Activated CD4-positive, alpha-beta T cell treated with anti-CD3 and anti-CD28 coated beads for 24 hours (primary cell): ENCODE measurements at regions not wholly inside any gene's neighbourhood (a gene's known extent, or its start where the extent isn't known, plus 50 kb on each side); places are given as distances from the start of the nearest gene placed in this dataset.
"Not testable (repeated sequence)": the region's sequence is repeated elsewhere in the genome, so short reads cannot be mapped to it uniquely, and the experiment has no call there.

ENCODE experiments used
- DNase-seq, 2 donors: peaks; one replicate each; pipeline ENCODE4 v3.0.0-alpha.2; 2020; ENCODE audit warnings: low read depth in 2 of 2

DNA sequence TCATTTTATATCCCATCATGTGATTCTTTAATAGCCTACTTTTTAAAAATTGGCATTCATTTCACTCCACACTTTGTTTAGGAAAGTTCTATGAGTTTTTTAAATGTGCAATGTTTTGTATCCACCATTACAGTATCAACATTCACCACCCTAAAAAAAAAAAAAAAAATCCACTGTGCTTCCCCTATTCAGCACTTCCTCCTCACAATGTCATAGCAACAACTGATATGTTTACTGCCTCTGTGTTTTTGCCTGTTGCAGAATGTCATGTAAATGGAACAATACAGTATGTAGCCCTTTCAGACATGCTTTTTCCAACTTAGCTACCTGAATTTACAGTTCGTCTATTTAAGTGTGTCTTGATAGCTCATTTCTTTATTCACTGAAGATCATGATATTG is 754.2 kb downstream of the FAM181B start:
- no peak for DNase-seq

GRCh38 chr11:81975261-81975900 is 758.3 kb downstream of the FAM181B start:
- no peak for DNase-seq

DNA sequence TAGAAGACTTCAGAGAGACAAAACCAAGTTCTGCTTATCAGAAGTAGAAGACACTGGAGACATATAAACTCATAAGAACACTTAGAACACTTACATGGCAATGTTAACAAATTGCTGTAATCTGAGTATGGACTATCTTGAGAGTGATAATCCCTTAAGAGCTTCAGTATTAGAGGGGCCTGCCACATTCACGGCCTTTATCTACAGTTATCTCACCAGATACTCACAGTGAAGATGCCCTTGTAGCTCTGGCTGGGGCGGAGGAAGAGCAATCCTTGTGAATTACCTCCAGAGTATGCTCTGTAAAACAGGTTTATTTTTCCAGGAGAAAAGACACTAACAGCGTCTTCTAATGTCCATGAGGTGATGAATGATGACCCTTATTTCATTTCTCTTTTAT is 762.8 kb downstream of the FAM181B start:
- no peak for DNase-seq

DNA sequence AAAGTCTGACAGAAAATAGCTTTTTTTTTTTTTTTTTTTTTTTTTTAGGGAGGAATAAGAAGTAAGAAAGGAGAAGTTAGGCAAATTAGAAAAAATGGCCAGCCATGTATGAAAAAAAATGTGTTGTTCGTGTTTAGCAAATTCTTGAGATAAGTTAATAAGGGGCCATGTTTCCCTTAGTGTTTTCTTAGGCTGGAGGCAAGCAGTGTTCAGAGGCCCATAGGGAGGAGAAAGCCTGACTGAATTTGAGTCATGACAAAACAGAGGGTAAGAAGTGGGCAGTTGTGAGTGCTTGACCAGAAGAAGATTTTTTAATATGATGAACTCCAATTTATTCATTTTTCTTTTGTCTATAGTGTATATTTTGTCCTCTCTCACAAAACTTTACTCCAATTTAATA is 766.4 kb downstream of the FAM181B start:
- DNase-seq = no peak

GRCh38 chr11:81966340-81966739 is 767.3 kb downstream of the FAM181B start:
- no peak for DNase-seq

DNA sequence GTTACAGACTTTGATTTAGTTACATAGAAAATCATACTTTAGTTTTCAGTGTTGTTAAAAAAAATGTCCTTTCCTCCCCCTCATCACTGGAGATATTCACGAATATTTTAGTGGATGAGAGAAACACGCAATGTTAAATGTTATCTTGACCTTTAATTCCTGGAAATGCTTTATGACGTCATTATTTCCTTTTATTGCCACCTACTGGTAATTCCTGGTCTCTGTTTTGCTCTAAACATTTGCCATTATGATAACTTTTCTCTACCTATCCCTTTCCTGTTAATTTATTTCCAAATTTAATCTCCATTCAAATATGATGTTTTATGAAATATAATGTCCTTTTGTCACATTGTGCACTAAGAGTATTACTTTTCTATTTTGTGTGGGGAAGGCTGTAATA is 770.6 kb downstream of the FAM181B start:
- DNase-seq = no peak

- no peak for DNase-seq
Observed at GRCh38 chr11:81960443-81960842, 773.2 kb downstream of the FAM181B start.

DNA sequence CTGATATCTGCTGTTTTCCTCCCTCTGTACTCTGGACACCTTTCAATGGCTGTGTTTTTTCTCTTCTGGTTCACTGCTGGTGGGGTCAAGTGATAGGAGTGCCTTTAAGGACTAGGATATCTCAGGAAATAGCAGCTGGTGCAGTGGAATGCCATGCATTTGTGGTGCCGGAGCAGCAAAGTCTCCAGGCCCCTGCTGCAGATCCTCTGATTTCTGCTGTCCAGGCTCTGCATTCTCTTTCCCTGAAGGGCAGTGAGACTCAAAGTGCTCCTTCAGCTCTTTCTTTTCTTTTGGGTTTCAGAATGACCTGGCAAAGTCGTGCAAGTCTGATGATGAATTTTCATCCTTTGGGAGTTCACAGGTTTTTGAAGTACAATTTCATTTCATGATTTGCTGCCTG is 774.3 kb downstream of the FAM181B start:
- DNase-seq = no peak

DNA sequence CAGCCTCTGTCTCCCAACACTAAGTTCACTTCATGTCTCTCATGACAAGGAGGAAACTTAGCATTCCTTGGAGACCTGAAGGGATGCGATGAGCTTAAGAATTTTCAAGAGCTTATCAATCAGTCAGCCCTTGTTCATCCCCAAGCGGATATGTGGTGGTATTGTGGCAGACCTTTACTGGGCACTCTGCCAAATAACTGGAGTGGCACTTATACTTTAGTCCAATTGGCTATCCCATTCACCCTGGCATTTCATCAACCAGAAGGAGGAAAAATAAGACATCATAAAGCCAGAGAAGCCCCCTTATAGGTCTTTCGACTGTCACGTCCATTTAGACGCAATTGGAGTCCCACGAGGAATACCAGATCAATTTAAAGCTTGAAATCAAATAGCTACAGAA is 779.4 kb downstream of the FAM181B start:
- not testable (repeated sequence) for DNase-seq

- no peak for DNase-seq
Observed at GRCh38 chr11:81946831-81947230, 786.8 kb downstream of the FAM181B start.

DNA sequence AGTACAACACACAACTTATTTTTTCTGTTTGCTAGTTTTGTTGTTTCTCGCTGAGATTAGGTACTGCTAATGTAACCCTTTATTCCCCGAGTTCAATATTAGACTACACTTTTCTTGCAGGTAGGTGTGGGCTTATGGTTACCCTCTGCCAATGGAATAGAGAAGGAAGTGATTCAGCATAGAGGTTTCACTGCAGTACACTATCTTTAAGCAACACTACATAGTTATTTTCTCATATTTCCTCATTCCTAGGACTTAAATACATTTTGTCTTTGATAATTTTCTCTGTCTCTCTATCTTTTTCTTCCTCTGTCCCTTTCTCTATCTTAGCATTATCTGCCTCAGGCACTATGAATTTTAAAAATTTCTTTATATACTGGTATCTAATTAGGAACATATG is 791.0 kb downstream of the FAM181B start:
- DNase-seq = no peak

DNA sequence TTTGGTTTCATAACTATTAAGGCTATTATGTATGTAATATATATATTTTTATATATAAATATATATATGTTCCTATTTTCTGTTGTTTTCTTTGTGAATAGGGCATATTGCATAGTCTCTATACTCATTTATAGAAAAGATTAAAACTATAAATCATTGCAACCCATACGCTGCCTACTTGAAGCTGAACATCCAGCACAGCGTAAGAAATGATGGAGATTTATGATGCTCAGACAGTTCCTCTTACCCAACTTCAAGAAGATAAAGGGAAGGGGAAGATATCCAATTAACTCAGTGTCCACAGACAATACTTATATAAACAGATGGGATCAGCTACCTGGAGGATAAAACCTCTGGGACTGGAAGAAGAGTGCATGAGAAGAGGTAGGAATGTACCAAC is 791.7 kb downstream of the FAM181B start:
- no peak for DNase-seq

DNA sequence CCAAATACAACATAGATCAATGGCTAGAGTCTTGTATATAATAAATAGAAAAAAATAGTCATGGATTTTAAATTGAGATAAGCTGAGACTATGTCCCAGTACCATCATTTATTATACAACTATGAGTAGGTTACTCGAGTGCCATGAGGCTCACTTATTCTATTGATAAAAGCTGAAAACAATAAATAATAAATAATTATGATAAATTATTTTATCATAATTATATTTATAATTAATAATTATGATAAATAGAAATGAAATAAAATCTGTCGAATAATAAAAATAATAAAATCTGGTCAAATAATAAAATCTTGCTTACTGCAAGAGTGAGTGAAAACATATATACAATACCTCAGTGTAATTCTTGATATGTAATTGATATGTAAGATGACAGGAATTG is 801.4 kb downstream of the FAM181B start:
- no peak for DNase-seq

GRCh38 chr11:81920205-81920604 is 813.5 kb downstream of the FAM181B start:
- DNase-seq = no peak

- no peak for DNase-seq
Observed at GRCh38 chr11:81916451-81916850, 817.2 kb downstream of the FAM181B start.

DNA sequence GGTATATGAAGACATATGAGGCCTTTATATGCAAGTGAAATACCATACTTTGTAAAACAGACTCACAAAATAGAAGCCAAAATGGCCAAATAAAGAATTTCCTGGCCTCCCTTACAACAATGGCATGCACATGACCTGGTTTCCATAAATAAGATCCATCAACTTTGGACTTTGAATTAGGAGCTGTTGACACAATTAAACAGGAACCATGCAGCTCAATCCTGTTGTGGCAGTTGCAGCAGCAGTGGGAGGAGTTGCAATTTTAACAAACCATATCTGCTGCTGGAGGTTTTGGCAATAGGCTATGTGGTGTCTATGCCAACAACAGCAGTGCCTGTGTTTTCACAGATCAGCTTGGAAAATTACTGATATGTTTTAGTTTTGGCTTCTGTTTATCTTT is 818.6 kb downstream of the FAM181B start:
- DNase-seq = no peak

DNA sequence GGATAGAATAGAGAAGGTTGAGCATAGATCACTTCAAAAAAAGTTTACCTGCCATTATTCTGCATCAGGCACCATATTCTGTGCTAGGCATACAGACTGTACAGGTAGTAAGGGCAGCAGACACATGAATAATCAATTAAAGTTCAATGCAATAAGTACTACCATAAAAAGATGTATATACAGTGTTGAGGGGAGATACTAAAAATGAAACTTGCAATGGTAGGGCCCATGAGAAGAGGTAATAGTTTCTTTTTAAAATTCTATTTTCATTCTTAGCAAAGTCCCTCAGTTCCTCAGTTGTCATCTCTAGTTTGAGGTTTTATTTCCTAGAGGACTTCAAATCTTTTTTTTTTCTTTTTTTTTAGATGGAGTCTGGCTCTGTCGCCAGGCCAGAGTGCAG is 819.9 kb downstream of the FAM181B start:
- no peak for DNase-seq

- DNase-seq = no peak
Observed at GRCh38 chr11:81907996-81908395, 825.7 kb downstream of the FAM181B start.

- no peak for DNase-seq
Observed at GRCh38 chr11:81899156-81899555, 834.5 kb downstream of the FAM181B start.

DNA sequence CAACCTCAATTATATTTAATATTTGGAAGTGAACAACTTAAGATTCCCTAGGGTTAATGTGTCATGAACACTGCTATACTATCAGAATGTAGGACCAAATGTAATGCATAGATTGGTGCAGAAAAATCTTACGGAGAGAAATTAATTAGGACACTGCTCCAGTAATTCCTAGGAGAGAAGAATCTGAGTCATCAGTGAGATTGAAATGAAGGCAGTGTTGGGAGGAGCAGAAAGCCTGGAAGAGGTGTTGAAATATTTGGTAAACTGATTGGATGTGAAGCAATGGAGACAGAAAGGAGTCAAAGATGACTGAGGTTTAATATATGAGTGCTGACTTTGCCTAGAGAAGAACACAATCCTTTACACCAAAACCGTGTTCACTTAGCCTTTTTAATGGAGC is 836.0 kb downstream of the FAM181B start:
- no peak for DNase-seq

DNA sequence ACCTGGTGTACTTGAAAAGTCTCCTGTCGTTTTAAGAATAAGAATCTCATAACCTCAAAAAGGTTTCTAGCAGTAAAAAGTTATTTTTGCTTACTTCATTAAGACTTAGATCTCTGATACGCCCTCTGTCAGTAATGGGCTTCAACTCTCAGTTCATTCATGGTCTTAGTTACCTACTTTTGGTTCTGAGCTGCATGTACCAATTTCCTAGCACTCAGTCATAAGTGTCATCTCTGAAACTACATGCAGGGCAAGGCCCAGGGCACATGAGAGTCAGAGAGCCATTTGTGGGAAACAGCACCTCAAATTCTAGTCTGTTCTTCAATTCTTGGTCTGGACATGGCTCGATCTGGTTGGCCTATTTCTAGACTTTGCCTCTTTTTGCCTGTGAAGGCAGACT is 838.4 kb downstream of the FAM181B start:
- DNase-seq = no peak

- DNase-seq = no peak
Observed at GRCh38 chr11:81892770-81893635, 840.7 kb downstream of the FAM181B start.

DNA sequence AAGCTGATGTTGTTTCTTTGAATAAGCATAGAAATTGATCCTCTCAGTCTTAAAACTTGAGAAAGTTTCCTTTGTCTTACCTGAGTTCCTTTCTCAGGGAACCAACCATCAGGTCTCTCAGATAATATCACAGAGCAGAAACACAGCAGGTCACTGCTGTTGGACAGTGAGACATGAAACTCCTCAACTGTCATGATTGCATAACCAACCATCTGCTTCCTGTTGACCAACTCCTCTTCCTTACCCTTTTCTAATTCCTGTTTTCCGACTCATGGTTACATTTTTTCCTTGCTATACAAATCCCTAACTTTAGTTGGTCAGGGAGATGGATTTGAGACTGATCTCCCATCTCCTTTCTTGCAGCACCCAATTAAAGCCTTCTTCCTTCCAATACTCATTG is 845.3 kb downstream of the FAM181B start:
- DNase-seq = no peak
